Colonic mucosa (tissue), 4 donors: ENCODE measurements at regions not wholly inside any gene's neighbourhood (a gene's known extent, or its start where the extent isn't known, plus 50 kb on each side); places are given as distances from the start of the nearest gene placed in this dataset.

Experiments
- DNase-seq: peaks from one replicate; pipeline ENCODE4 v3.0.0-alpha.2; 2020
- H3K27ac ChIP-seq: fragments of 200-600 bp; one replicate; pipeline ENCODE4 v1.8.0; 2021
- H3K27me3 ChIP-seq: fragments of 200-600 bp; one replicate; pipeline ENCODE4 v1.8.0; 2021
- H3K36me3 ChIP-seq: fragments of 200-600 bp; one replicate; pipeline ENCODE4 v1.8.0; 2021
- H3K4me1 ChIP-seq: fragments of 200-600 bp; one replicate; pipeline ENCODE4 v1.8.0; 2021; ENCODE audit warnings: mild to moderate bottlenecking
- H3K4me3 ChIP-seq: fragments of 200-600 bp; one replicate; pipeline ENCODE4 v1.8.0; 2021
- H3K9ac ChIP-seq, 2 donors: one replicate each; pipeline ENCODE4 v1.7.0; 2013; ENCODE audit warnings: control low read depth in 2 of 2, low read depth in 2 of 2, low read length in 2 of 2
- H3K9me3 ChIP-seq: fragments of 200-600 bp; one replicate; pipeline ENCODE4 v1.8.0; 2021
- intact Hi-C: fragments of 100-400 bp; cut with DNase I; formaldehyde crosslinking; loops from one replicate; pipeline ENCODE4 v1.14.1; 2022
- TF ChIP-seq, protein P1 (sequence below): fragments of 200-600 bp; IDR thresholded peaks from one replicate; pipeline ENCODE4 v1.8.0; 2022; ENCODE audit warnings: antibody characterized with exemption, mild to moderate bottlenecking
- donor health status: healthy.
- donor health status: DM: no; HTN: no; CAD: no.
- donor health status: DM: no; HTN: no; CAD: no.

DNA sequence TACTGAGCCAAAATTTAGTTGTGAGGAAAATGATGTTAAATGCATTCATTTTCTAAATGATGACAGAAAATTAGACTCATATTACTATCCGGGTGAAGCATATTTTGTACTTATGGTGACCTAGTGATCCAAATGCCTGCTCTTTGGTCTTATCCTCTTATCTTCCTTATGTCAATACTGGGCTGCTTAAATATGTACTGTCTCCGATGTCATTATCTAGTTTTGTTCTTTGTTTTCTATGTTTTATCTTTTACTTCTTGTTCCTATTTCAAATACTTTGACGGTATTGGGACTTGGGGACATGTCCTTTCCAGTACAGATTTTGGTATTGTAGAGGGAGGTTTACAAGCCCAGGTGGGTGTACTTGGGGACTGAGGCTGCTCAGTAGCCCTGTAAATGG lies 124.6 kb upstream of the ESR1 start:
- Histone ChIP-seq H3K27ac (no peak overlapping the region), H3K4me3 (no peak overlapping the region), H3K27me3 (no peaks in the 10 kb centered on the region), H3K9me3 (no peaks in the 10 kb centered on the region), H3K9ac (no peak overlapping the region), H3K4me1 (no peaks in the 10 kb centered on the region), H3K36me3 (no peaks in the 10 kb centered on the region)
- TF ChIP-seq, protein P1, sequence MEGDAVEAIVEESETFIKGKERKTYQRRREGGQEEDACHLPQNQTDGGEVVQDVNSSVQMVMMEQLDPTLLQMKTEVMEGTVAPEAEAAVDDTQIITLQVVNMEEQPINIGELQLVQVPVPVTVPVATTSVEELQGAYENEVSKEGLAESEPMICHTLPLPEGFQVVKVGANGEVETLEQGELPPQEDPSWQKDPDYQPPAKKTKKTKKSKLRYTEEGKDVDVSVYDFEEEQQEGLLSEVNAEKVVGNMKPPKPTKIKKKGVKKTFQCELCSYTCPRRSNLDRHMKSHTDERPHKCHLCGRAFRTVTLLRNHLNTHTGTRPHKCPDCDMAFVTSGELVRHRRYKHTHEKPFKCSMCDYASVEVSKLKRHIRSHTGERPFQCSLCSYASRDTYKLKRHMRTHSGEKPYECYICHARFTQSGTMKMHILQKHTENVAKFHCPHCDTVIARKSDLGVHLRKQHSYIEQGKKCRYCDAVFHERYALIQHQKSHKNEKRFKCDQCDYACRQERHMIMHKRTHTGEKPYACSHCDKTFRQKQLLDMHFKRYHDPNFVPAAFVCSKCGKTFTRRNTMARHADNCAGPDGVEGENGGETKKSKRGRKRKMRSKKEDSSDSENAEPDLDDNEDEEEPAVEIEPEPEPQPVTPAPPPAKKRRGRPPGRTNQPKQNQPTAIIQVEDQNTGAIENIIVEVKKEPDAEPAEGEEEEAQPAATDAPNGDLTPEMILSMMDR = no peak
- intact Hi-C loops = no loop called here
- no peak for DNase-seq

DNA sequence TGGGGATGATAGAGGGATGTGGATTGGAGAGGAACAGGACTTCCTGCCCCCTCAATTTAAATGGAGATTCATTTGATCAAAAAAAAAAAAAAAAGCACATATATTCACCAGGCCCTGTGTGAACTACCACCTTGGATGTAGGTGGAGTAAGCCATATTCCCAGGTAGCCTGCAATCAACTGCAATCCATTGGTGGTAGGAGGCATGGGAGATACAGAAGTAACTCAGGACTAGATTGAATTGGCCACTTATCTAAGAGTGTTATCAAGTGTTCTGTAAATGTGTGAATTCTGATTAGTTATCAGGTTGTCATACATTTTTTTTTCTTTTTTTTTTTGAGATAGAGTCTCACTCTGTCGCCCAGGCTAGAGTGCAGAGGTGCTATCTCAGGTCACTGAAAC lies 124.1 kb upstream of the ESR1 start:
- H3K9me3 ChIP-seq = no peaks in the 10 kb centered on the region
- TF ChIP-seq, protein P1 = no peak
- H3K4me1 ChIP-seq = no peaks in the 10 kb centered on the region

DNA sequence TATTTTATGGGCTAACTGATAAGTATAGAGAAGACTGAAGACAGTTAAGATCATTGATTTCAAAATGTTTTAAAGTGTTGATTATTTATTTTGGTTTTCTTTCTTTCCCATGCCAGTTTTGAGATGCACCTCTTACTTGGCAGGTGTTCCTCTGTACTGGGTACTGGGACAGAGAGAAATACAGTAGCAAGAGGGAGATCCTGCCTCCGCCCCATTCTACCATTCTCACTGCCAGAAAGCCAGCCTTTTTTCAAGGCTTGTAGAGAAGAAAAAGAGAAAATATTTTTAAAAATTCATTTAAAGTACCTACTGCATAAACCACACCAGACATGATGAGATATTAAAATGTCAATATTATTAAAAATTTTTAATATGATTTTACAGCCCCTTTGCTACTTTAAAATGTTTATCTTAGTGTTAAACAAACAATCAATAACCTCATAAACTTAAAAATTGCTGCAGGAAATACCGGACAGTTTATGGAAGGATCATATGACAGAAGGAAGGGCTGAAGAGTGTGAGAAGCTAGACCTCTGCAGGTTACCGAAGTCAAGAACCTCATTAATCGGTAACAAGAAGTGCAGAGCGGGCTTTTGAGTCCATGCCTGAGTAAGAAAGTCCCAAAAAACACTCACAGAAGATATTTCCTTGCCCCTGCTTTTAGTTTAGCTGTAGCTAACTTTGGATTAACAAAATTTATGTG lies 117.8 kb upstream of the ESR1 start:
- no peak overlapping the region for H3K9ac ChIP-seq
- H3K36me3 ChIP-seq = no peaks in the 10 kb centered on the region
- no peaks in the 10 kb centered on the region for H3K9me3 ChIP-seq
- no peaks in the 10 kb centered on the region for H3K4me1 ChIP-seq
- DNase-seq = no peak
- TF ChIP-seq, protein P1 = no peak
- no peak overlapping the region for H3K27ac ChIP-seq
- no peak overlapping the region for H3K4me3 ChIP-seq
- intact Hi-C loops = no loop called here
- no peaks in the 10 kb centered on the region for H3K27me3 ChIP-seq

More for the DNA sequence above, 124.1 kb upstream of the ESR1 start:
- Histone ChIP-seq H3K36me3 (no peaks in the 10 kb centered on the region), H3K27ac (no peak overlapping the region), H3K4me3 (no peak overlapping the region), H3K9ac (no peak overlapping the region), H3K27me3 (no peaks in the 10 kb centered on the region)
- intact Hi-C loops = no loop called here
- no peak for DNase-seq

DNA sequence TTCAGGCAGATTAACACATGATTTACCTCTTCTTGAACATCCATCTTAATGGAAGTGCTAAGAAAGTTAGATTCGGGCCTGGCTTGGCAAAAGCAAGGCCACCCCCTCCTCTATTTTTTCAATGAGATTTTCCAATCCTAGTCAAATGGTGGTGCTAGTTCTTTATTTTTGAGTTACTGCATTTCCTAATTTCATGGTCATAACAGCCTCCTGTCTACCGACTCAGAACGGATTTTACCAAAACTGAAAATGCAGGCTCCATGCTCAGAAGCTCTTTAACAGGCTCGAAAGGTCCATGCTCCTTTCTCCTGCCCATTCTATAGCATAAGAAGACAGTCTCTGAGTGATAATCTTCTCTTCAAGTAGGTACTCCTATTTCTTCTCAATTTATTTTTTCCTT lies 117.2 kb upstream of the ESR1 start:
- H3K4me3 ChIP-seq = no peak overlapping the region
- no peaks in the 10 kb centered on the region for H3K4me1 ChIP-seq
- no peaks in the 10 kb centered on the region for H3K27me3 ChIP-seq
- no peak overlapping the region for H3K9ac ChIP-seq
- TF ChIP-seq, protein P1 = no peak
- no peaks in the 10 kb centered on the region for H3K9me3 ChIP-seq
- peak overlapping the region; percentile 34 for H3K27ac ChIP-seq
- no peak for DNase-seq
- H3K36me3 ChIP-seq = no peaks in the 10 kb centered on the region
- intact Hi-C loops = no loop called here

DNA sequence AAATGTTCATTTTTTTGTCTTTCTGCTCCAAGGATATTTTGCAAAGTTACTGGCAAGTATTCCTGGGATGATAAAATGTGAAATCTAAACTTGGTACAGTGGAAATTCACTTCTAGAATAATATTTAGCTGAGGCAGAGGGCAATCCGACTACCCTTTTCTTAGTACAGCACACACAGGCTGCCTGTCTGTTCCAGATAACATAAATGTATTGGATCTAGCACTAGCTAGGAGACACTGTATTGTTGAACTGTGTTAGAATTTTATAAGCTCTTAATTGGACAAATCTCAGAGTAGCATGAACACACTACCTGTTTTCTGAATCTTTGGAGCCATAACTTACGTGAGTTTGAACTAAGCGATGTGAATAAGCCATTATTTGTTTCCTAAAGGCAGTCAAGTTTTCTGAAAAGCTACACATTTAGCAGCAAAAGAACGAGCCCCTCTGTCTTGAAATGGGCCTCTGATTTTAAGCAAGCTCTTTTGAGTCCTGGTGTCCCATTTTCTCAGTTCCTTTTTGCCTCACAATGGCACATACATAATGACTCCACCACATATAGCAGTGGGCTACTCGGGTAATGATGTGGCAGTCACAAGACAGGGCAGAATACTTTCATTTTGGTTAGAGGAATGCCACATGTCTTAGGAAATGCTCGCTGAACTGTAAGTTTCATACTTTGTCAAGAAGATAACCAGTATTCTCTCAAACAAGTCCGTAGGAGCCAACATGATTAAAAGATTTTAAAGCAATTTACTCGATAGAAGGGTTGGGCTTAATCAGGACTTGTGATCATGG lies 116.5 kb upstream of the ESR1 start:
- DNase-seq = no peak
- intact Hi-C loops = no loop called here
- H3K9me3 ChIP-seq = no peaks in the 10 kb centered on the region
- H3K36me3 ChIP-seq = no peaks in the 10 kb centered on the region
- H3K4me3 ChIP-seq = no peak overlapping the region
- no peaks in the 10 kb centered on the region for H3K4me1 ChIP-seq
- peak overlapping the region; percentile 34 for H3K27ac ChIP-seq
- H3K27me3 ChIP-seq = no peaks in the 10 kb centered on the region
- H3K9ac ChIP-seq = no peak overlapping the region
- TF ChIP-seq, protein P1 = no peak
